ENCODE measurements at regions not wholly inside any gene's neighbourhood (a gene's known extent, or its start where the extent isn't known, plus 50 kb on each side); places are given as distances from the start of the nearest gene placed in this dataset.

- TF ChIP-seq, protein P1, sequence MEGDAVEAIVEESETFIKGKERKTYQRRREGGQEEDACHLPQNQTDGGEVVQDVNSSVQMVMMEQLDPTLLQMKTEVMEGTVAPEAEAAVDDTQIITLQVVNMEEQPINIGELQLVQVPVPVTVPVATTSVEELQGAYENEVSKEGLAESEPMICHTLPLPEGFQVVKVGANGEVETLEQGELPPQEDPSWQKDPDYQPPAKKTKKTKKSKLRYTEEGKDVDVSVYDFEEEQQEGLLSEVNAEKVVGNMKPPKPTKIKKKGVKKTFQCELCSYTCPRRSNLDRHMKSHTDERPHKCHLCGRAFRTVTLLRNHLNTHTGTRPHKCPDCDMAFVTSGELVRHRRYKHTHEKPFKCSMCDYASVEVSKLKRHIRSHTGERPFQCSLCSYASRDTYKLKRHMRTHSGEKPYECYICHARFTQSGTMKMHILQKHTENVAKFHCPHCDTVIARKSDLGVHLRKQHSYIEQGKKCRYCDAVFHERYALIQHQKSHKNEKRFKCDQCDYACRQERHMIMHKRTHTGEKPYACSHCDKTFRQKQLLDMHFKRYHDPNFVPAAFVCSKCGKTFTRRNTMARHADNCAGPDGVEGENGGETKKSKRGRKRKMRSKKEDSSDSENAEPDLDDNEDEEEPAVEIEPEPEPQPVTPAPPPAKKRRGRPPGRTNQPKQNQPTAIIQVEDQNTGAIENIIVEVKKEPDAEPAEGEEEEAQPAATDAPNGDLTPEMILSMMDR (conservative IDR thresholded peaks at IDR 0.05; ENCODE audit: low read length), result no peak
- no peak for TF ChIP-seq EZH2phosphoT487 (IDR thresholded peaks at IDR 0.05; ENCODE audit: borderline replicate concordance, low read depth, low read length)
Observed at GRCh38 chr12:102601621-102602020, 121.3 kb upstream of the IGF1 start.

Measured in OCI-LY7 (cell line).